Left renal pelvis (tissue), 4 donors: ENCODE measurements at regions not wholly inside any gene's neighbourhood (a gene's known extent, or its start where the extent isn't known, plus 50 kb on each side); places are given as distances from the start of the nearest gene placed in this dataset.
A peak's percentile ranks its signal among the peaks of the same experiment; 100 is the strongest.
"Not testable (repeated sequence)": the region's sequence is repeated elsewhere in the genome, so short reads cannot be mapped to it uniquely, and the experiment has no call there.

Experiments
- DNase-seq, 4 donors: peaks; one replicate each; pipeline ENCODE4 v3.0.0-alpha.2; 2013; ENCODE audit warnings: low read depth in 4 of 4, low spot score in 3 of 4

DNA sequence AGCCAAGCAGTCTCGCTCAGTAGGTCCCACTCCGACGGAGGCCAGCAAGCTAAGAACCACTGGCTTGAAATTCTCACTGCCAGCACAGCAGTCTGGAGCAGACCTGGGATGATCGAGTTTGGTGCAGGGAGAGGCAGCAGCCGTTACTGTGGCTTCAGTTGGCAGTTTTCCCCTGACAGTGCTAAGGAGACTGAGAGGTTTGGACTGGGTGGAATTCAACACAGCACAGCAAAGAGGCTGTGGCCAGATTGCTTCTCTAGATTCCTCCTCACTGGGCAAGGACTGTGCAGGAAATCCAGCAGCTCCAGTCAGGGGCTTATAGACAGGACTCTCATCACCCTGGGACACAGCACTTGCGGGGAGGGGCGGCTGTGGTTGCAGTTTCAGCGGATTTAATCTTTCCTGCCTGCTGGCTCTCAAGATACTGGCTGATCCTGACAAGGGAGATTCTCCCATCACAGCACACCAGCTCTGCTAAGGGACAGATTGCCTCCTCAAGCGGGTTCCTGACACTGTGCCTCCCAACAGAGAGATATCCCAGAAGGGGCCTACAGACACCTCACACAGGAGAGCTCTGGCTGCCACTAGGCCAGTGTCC, 122.1 kb downstream of the YIPF5 start:
- no peak for DNase-seq

DNA sequence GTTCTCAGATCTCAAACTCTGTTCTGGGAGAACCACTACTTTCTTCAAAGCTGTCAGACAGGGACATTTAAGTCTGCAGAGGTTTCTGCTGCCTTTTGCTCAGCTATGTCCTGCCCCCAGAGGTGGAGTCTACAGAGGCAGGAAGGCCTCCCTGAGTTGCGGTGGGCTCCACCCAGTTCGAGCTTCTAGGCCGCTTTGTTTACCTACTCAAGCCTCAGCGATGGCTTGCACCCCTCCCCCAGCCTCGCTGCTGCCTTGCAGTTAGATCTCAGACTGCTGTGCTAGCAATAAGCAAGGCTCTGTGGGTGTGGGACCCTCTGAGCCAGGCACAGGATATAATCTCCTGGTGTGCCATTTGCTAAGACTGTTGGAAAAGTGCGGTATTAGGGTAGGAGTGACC, 115.1 kb downstream of the YIPF5 start:
- not testable (repeated sequence) for DNase-seq

DNA sequence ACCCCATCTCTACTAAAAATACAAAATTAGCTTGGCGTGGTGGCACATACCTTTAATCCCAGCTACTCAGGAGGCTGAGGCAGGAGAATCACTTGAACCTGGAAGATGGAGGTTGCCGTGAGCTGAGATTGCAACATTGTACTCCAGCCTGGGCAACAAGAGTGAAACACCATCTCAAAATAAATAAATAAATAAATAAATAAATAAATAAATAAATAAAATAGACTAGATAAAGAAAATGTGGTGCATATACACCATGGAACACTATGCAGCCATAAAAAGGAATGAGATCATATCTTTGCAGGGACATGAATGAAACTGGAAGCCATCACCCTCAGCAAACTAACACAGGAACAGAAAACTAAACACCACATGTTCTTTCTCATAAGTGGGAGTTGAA, 110.4 kb downstream of the YIPF5 start:
- not testable (repeated sequence) for DNase-seq

DNA sequence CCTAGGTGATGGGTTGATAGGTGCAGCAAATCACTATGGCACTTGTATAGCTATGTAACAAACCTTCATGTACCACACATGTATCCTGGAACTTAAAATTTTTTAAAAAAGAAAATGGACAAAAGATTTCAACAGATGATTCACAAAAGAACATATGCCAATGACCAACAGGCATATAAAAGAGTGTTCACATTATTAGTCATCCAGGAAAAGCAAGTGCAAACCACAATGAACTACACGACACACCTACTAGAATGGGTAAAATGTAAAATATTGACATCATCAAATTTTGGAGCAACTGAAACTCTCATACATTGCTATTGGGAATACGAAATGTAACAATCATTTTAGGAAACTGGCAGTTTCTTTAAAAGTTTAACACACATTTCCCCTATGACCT, 109.9 kb downstream of the YIPF5 start:
- no peak for DNase-seq

DNA sequence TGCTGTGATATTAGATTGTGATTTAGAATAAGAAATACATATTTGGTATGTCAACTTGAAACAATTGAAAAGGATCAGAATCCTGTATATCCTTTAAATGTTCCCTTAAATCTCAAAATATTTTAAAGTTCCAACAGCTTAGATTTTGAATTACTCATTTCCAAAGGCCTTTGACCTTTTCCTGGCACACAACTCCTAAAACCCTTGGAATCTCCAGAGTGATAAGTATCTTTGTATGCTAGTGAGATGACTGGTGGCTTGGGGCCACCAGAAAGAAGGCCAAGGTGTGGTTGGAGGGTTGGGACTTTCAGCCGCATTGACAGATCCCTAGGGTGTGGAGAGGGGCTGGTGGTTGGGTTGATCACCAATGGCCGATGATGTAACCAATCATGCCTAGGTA, 104.7 kb downstream of the YIPF5 start:
- DNase-seq = no peak

DNA sequence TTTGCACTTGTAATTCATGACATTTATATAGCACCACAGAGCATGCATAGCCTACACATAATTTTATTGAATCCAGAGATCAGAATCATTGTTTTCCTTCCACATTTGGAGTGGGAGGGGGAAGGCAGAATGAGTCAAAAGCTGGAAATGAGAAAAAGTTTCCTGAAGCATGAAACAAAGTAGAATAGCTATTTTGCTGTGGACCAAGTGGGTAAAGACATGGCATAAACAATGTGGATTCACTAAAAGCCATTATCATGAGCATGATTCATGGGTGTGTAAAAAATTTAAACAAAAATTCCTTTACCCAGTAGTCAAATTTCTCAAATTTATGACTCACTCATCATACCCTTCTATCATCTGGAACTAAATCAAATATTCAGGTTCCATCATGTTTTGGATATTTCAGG, 97.9 kb downstream of the YIPF5 start:
- DNase-seq = no peak

DNA sequence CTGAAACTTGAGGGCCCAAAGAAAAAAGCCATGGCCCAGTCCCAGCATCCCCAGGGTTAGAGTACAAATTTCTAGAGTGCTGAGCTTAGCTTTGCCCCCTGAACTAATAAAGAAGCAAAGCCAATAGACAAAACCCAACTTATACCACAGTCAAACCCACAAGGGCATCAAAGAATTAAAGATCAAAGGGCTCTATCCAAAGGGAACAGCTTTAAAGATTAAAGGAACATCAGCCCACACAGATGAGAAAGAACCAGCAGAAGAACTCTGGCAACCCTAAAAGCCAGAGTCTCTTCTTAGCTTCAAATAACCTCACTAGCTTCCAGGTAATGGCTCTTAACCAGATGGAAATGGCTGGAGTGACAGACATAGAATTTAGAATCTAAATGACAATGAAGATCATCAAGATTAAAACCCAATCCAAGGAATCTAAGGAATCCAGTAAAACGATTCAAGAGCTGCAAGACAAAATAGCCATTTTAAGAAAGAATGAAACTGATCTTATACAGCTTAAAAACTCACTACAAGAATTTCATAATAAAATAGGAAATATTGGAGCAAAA, 93.9 kb downstream of the YIPF5 start:
- DNase-seq = no peak

DNA sequence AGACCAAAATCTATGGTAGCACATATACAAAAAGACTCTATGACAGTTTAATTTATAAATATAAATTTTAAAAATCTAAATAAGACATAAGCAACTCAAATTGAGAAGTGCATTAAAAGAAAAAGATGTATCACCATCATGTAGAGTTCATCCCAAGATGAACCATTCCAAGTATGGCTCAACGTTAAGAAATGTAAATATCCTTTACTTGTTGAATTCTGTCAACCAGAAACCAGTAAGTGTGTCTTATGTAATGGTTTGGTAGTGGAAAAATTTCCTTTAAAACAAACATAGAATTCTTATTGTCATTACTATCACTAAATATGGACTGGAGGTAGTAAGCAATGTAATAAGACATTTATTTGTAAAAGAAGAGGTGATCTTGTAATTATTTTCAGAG, 87.3 kb downstream of the YIPF5 start:
- no peak for DNase-seq

DNA sequence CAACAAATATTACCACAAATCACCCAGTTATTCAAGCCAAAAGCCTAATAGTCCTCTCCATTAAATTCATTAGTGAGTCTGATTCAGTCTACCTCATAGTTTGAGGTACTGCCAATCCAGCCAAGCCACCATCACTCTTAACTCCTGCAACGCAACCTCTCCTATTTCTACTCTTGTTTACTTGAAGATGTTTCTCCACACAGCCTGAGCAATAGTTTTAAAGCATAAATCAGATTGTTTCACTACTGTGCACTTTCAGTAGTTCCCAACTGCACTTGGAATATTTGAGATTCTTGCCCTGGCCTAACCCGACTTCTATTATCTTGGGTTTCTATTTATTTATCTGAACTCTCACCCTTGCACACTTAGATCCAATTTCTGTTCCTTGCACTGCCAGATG, 85.5 kb downstream of the YIPF5 start:
- peak in 1 of 4 donors; percentile 8 for DNase-seq

DNA sequence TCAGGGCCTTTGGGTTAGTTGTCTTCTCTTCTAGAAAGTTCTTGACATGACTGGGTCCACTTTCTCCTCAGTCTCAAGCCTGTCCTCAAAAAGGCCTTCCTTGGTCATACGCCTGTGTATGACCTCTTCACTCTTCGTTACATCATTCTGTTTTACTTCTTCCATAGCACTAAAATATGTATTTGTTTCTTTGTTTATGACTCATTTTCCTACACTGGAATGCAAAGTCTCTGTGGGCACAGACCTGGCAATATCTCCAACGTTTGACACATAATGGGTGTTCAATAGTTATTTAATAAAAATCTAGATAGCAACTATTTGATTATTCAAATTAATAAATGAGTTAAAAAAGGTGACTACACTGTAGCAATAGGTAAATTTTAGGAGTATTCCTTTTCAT, 85.1 kb downstream of the YIPF5 start:
- DNase-seq = no peak

DNA sequence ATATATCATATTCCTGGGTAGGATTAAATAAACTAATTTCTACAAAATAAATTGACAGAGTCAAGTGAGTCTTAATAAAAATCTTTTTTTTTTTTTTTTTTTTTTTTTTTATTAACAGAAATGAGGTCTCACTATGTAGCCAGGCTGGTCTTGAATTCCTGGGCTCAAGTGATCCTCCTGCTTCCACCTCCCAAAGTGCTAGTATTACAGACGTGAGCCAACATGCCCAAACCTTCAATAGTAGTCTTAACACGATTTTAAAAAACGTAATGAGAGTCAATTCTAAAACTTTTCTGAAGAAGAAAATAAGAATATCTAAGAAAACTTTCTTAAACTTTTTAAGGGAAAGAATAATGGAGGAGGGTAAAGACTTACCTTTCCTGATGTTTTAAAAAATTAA, 84.2 kb downstream of the YIPF5 start:
- no peak for DNase-seq

DNA sequence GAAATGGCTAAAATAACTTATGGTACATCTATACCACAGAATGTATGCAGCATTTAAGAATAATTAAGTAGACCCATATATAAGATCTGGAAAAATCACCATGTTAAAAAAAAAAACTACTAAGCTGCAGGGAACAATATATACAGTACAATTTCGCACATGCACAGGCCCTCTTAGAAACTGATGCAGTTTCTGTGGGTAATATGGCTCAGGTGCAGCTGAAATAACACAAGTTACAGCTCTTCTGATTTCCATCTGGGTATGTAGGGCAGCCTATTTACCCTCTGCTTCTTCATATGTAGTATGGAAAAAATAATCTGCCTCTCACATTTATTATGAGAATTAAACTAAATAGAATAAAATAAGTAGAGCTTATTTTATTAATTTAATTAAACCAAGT, 82.9 kb downstream of the YIPF5 start:
- DNase-seq = no peak

DNA sequence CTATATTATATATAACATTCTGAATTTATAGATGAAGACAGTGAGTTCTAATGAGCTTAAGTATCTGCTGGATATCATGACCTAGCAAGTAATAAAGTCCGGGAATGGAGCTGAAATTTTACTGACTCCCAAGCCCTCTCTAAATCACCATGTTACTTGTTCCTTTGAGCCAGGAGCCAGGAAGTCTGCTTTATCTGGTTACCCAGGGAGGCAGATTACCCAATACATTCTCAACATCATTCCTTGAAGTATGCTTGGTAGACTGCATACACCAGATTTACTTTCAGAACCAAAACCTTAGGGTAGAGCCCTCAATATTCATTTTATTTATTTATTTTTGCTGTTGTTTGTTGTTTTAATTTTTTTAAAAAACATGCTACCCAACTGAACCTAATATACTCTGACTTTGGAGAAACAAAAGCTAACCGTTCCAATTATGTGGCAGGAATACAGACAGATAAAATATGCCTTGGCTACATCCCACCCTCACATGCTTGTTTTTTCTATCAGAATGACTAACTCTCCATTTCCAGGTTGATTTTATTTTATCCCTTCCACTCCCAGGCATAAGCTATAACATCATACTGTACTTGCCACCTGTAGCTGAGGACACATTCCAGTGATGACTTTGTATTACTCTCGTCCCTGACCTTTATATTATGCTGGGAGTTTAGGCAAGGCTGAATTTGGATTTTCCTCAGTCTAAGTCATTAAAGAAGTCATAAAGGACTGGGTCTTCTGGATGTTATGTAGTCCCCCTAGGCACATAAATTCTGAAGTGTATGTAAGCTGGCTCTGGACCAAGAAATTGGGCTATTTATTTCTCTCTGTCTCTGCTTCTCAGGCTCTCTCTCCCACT, 82.0 kb downstream of the YIPF5 start:
- peak in 1 of 4 donors; percentile 33 for DNase-seq

DNA sequence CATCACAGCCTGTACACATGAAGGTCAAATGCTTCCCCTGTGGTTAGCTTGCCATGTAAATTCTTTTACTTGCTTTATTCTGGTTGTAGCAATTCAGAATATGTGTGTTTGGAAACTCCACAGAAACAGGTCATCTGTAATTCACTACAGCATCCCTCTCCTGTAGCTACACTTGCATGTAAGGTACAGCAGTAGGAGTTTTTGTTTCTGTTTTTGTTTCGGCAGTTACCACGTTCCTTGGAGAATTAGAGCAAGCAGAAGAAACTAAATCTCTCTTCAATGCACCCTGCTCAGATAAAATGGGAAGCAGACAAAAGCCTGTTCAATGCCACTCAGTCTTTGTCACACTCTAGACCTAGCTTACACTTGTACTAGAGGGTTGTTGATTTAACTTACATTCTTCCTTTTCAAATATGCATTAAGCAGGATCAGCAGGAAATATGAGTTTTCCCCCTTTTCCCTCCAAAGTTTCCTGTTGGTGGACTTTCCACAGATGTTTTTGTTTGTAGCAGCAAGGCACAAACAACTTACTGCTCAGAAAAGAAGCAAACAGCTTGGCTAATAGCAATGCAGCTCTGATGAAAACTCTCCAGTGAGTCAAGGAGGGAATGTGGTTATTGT, 80.9 kb downstream of the YIPF5 start:
- peak in 1 of 4 donors; percentile 14 for DNase-seq

DNA sequence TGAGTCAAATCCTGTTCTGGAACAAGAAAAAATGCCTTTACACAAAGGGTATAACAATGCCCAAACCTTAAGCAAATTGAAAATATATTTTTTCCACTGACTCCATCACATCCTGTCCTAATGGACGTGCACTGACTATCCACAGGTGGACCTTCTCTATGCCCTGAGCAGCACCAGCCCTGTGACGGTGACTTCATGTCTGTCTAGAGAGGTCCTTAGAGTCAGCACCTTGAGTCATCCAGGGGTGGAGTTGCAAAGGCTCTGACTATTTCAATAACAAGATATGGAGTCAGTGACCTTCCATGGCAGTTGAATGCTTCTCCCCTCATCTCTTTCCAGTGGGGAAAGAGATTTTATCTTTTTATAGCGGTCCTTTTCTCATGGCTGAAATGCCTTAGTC, 78.0 kb downstream of the YIPF5 start:
- DNase-seq = no peak

DNA sequence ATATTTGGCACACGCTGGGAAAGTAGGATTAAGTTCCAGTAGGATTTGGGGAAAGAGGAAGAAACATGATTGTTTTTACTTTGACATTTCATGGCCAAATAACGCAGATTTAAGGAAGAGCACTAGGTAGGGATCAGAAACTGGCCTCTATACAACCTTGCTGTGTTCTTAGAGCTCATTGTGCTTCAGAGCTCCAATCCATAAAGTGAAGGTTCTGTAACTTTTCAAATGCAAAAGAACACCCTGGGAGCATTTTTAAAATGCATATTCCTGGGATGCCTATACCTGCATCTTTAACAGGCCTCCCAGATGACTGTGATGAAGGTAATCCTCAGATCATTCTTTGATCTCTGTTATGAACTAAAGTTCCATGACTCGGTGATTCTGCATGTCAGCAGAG, 77.1 kb downstream of the YIPF5 start:
- DNase-seq = no peak

DNA sequence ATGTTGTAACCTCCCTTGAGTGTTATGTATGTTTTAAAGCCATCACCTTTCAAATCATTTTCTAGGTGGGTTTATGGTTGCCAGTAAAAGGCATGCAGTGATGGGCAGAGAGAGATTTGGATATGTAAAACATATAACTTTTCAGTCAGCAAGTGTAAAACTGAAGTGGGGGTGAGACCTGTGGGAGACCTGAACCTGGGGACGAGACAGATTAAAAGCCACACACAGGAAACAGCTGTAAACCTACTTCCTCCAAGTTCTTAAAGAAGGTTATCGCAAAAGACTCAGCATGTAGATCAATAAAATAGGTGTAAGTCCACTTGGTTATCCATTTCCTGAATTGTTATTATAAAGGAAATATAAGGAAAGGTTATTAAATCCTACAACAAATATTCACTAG, 76.6 kb downstream of the YIPF5 start:
- DNase-seq = no peak

DNA sequence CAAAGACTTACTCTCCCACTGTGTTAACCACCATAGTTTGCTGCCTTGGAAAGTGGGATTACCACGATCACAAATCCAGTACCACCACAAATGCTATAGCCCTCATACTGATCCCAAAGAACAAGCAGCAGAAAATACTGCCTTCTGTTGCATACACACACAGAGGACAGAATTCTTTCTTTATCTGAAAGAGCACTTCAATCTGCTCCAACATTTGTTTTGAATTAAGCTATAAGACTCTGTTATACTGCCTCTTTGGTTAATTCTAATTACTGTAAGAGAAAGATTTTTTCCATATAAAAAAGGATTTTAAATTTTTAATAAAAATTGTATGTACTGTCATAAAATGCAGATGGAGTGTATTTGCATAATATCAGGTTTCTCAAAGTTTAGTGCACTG, 69.8 kb downstream of the YIPF5 start:
- DNase-seq = no peak

DNA sequence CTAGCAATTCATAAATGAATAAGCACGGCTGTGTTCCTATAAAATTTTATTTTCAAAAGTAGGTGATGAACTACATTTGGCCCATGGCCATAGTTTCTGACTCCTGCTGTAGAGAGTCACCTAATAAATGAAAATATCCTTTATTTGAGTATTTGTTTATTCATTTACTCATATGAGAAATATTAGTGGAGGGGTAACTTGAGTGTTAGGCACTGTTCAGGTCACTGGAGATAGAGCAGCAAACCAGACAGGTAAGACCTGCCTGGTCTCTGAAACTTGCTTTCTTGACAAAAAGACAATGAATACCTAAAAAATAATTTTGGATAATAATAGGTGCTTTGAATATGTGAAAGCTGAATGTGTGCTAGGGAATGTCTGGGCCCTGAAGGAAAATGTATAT, 68.8 kb downstream of the YIPF5 start:
- DNase-seq = no peak

DNA sequence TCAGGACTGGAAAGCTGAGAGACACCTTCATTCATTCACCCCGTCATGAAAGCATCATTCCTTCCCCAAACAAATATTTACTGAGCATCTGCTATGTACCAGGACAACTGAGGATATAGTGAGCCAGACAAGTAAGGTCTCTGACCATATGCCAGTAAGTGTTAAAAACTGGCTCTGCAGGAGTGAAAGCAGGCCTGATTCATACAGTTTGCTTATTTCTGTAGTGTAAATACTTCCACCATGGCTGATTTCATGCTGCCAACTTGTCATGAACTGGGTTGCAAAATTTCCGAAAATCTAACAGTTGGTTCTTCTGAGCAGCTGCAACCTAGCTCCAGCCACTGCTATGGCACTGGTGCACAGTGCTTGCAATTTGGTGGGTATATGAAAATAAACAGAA, 68.1 kb downstream of the YIPF5 start:
- no peak for DNase-seq

DNA sequence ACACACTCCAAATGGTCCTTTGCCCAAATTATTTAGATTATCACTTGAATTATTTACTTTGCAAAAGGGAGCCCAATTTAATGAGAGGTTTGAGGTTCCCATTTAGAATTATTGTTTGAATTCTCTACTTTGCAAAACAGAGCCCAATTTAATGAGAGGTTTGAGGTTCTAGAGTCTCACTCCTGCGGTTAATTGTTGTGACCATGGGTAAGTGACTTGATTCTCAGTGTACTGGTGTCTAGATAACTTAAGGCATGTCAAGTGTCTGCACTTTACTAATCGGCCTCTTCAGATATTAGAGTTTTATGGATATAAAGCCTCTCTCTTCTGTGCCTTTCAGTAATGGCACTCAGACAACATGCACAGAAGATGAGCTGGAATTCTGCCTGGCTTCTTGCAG, 67.5 kb downstream of the YIPF5 start:
- DNase-seq = no peak
